ENCODE measurements at regions not wholly inside any gene's neighbourhood (a gene's known extent, or its start where the extent isn't known, plus 50 kb on each side); places are given as distances from the start of the nearest gene placed in this dataset.

DNA sequence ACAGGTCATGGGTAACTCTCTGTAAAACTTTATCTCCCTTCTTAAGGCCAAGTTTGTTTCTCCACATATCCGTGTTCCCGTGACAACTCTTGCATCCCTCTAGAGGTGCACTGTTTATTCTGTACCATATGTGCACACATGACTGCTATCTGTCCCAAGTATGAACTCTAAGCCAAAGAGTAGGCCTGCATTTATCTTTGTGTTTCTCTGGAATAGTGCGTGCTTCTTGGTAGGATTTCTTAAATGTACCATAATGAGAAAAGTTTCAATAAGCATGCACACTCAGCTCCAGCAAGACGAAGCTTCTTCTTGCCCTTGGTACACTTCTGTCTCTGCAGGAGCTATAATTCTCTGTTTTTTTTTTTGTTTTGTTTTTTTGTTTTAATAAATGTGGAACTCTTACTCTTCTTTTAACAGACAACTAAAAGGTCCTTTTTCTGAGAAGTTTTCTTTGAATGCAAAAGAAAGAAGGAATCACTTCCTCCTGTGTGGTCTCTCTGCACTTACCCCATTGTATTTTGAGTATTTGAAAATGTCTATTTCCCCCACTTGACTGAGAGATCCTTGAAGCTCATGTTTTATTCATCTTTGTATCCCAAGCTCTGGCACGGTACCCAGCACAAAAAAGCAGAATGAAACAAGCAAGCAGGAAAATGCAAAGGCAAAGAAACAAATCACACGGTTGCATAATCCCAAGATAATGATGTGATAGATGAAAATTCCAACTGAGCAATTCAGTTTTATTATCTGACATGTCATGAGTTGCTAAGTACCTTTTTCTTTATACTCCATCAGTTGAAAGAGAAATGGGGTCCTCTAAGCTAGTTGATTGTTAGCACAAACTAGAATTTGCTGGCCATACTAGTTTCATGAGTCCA is 521.9 kb upstream of the BOD1L1 start:
- Histone ChIP-seq H3K56ac (replicated peaks; ENCODE audit: insufficient read length, low read depth, low read length) (no peak overlapping the region), H3K4me3 (ENCODE audit: extremely low read depth in 1 of 4, insufficient read depth in 2 of 4, low read depth in 3 of 4, low read length in 4 of 4) (no peak overlapping the region), H3K4ac (replicated peaks; ENCODE audit: insufficient read length, low read depth, low read length) (no peak overlapping the region), H3K4me2 (ENCODE audit: insufficient read depth in 1 of 2, low read depth in 2 of 2, low read length in 2 of 2) (no peak overlapping the region), H3K79me1 (ENCODE audit: low read depth, low read length) (no peaks in the 10 kb centered on the region), H3K27me3 (replicated peaks in 1 of 4; ENCODE audit: control insufficient read depth in 3 of 4, extremely low read depth in 1 of 4, insufficient read depth in 3 of 4, low read length in 3 of 4) (no peaks in the 10 kb centered on the region), H2AK5ac (ENCODE audit: low read depth, low read length) (no peak overlapping the region), H2BK5ac (ENCODE audit: low read depth, low read length) (no peak overlapping the region), H3K23me2 (ENCODE audit: low read depth, low read length) (no peaks in the 10 kb centered on the region), H3K9me3 (ENCODE audit: insufficient read depth in 2 of 2, low read depth in 1 of 2, low read length in 1 of 2) (no peaks in the 10 kb centered on the region), H4K91ac (replicated peaks; ENCODE audit: insufficient read length, low read length) (no peak overlapping the region), H2BK120ac (replicated peaks; ENCODE audit: low read depth, low read length) (no peak overlapping the region), H3K79me2 (ENCODE audit: control insufficient read depth in 1 of 2, insufficient read depth in 2 of 2, low read length in 2 of 2) (no peaks in the 10 kb centered on the region), H4K5ac (ENCODE audit: insufficient read length, low read depth, low read length) (no peak overlapping the region), H3K4me1 (replicated peaks in 1 of 4; ENCODE audit: control insufficient read depth in 3 of 4, insufficient read depth in 4 of 4, low read length in 3 of 4) (no peaks in the 10 kb centered on the region), H3K18ac (ENCODE audit: extremely low read depth, low read length) (no peak overlapping the region), H3K36me3 (ENCODE audit: control insufficient read depth in 2 of 4, insufficient read depth in 4 of 4, low read length in 3 of 4) (no peaks in the 10 kb centered on the region), H3K14ac (ENCODE audit: insufficient read length) (no peak overlapping the region), H2BK20ac (ENCODE audit: low read length) (no peak overlapping the region), H4K8ac (ENCODE audit: extremely low read depth, insufficient read depth, low read length) (no peak overlapping the region), H2AFZ (ENCODE audit: low read length) (no peak overlapping the region), H3K23ac (ENCODE audit: insufficient read length) (no peak overlapping the region), H2BK15ac (ENCODE audit: low read length) (no peak overlapping the region), H2BK12ac (ENCODE audit: low read depth, low read length) (no peak overlapping the region), H3K27ac (ENCODE audit: low read depth, low read length) (no peak overlapping the region), H3K9ac (replicated peaks in 1 of 4; ENCODE audit: extremely low read depth in 1 of 4, low read depth in 3 of 4, low read length in 3 of 4) (no peak overlapping the region), H4K20me1 (replicated peaks in 1 of 2; ENCODE audit: control insufficient read depth in 1 of 2, insufficient read depth in 2 of 2, low read length in 2 of 2) (no peaks in the 10 kb centered on the region)
- DNase-seq (ENCODE audit: low read depth in 1 of 2, low spot score in 2 of 2) = no peak
- TF ChIP-seq RXRA (IDR thresholded peaks at IDR 0.05; ENCODE audit: insufficient read depth, low read depth, low read length) (no peak), TCF12 (IDR thresholded peaks at IDR 0.05; ENCODE audit: low read depth, low read length) (no peak), RNF2 (IDR thresholded peaks at IDR 0.05; ENCODE audit: borderline replicate concordance, low read depth, low read length, missing control alignments, poor library complexity, severe bottlenecking) (no peak), RBBP5 (IDR thresholded peaks at IDR 0.05; ENCODE audit: borderline replicate concordance, low read depth, low read length) (no peak)
- TF ChIP-seq, protein P1, sequence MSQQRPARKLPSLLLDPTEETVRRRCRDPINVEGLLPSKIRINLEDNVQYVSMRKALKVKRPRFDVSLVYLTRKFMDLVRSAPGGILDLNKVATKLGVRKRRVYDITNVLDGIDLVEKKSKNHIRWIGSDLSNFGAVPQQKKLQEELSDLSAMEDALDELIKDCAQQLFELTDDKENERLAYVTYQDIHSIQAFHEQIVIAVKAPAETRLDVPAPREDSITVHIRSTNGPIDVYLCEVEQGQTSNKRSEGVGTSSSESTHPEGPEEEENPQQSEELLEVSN (IDR thresholded peaks at IDR 0.05) = no peak
- no peak for FAIRE-seq
- WGBS, 2 experiments (ENCODE audit: extremely low coverage in 1 of 2, insufficient coverage in 1 of 2, insufficient read length in 1 of 2, insufficient replicate concordance in 2 of 2, low coverage in 1 of 2, low lambda C conversion rate in 2 of 2, missing lambda C conversion rate in 1 of 2) = 76% methylated on average over 6 of the region's 6 CpGs; no CpG with 5 or more reads in 1 of the 2 experiments
- POLR2A ChIA-PET (ENCODE audit: partially characterized antibody) = no interaction called here
- CTCF ChIA-PET (ENCODE audit: partially characterized antibody) = interaction anchor here (0.6 to 1.7 kb wide), 4 partner anchors 8 to 1082 kb away, joined by 3 to 4 read pairs (median 3); no protein-coding TSS in a partner anchor

Measured in H1 (cell line).